GM21528 (cell line): ENCODE measurements at regions not wholly inside any gene's neighbourhood (a gene's known extent, or its start where the extent isn't known, plus 50 kb on each side); places are given as distances from the start of the nearest gene placed in this dataset.
"Not testable (repeated sequence)": the region's sequence is repeated elsewhere in the genome, so short reads cannot be mapped to it uniquely, and the experiment has no call there.

Source experiments
- ATAC-seq: cut with Tn5 transposase; IDR thresholded peaks from one replicate; pipeline ENCODE4 v1.9.1; 2021; ENCODE audit warnings: mild to moderate bottlenecking, moderate library complexity; ENCODE audit not compliant: unreplicated experiment, low FRiP score

DNA sequence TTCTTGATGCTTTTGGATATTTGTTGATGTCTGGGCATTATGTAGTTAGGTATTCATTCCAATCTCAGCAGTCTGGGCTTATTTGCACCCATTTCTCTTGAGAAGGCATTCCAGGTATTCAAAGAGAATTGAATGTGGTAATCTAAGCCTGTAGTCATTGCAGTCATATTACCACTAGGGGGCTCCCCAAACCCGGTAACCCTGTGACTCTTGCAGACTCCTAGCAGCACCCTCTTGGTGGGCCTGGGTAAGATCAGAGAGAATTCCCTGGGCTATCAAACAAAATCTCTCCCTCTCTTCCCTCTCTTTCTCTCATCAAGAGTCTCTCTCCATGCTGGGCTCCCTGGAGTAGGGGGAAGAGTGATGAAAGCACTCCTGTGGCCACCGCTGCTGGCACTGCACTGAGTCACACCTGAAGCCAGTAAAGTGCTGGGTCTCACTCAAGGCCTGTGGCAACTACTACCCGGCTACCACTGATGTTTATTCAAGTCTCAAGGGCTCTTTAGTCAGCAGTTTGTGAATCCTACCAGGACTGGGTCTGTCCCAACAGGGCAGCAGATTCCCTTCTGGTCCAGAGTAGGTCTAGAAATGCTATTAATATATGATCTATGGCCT lies 187.7 kb upstream of the NUDT10 start:
- no peak for ATAC-seq

DNA sequence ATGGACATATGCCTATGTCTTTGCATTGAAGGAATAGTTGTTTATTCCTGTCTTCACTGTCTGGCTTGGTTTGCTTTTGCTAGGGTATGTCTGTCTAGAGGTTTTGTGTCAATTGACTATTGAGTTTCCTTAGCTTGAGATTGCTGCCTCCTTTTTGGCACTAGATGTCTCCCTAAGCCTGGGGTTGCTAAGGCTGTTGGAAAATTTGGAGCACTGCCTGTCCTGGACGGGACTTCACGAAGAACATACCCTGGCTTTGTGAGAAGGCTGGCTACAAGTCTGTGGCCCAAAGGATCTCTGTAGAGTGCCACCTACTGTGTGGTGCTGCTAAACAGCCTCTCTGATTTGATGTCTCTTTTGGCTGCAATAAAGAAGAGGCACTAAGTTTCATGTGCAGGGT lies 183.8 kb upstream of the NUDT10 start:
- ATAC-seq: no peak

DNA sequence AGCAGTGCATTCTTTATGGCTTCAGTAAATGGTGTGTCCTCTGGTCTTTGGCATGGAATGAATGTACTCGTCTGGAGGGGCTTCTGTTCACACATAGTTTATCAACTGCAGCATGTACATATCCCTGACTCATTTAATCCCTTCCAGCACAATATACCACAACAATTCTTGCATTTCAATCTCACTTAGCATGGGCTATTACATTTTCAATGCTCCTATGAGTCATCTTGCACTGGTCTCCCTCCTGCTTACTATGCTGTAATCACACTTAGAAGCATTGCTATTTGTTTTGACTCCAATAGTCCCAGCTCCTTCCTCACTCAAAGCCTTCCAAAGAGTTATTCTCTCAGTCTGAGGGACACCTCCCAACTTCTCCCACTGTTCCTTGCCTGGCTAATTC lies 180.9 kb upstream of the NUDT10 start:
- ATAC-seq: no peak

DNA sequence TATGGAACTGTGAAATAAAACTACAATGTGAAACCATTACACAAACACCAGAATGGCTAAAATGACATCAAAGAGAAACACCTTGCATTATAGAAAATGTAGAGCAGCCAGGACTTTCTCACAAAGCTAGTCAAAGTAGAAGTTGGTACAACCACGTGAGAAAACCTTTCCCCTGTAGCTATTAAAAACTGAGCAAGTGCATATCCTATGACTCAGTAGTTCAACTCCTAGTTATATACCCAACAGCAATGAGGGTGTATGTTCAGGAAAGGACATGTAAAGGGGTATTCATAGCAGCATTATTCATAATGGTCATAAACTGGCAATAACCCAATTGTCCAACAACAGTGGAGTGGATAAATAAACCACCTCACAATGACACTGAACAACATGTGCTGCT lies 177.5 kb upstream of the NUDT10 start:
- no peak for ATAC-seq

DNA sequence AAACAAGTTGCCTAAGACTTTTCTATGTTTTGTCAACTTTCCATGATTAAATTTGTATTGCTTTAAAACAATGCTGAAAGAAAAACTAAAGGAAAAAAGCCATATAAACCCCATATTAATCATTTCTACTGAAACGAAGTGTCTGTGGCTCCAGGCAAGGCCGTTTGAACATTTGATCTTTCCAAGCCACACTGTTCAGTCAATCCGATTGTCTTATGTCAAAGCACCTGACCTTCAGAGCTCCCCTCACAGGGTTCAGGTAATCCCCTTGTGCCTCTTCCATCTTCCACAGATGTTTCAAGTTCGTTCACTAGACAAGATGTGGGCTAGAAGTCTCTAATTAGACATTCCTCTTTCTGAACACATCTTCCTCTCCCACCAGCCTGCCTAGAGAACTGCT lies 177.1 kb upstream of the NUDT10 start:
- ATAC-seq: no peak

DNA sequence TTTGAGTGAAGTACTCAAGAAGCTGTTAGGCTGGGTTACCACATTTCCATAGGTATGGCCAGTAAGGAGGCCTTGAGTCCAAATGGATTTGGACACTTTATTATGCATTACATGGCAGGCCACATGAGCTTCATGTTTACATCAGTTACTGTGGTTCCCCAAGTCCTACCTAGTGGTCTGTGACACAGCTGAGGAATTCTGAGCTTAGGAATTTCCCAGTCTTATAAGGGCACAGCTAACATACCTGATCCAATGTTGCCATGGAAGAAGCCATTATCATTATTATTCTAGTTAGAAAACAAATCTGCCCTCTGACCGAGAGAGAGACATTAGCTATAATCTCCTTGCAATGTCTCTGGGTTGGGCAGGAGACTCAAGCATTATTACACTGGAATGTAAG lies 174.4 kb upstream of the NUDT10 start:
- ATAC-seq: no peak

DNA sequence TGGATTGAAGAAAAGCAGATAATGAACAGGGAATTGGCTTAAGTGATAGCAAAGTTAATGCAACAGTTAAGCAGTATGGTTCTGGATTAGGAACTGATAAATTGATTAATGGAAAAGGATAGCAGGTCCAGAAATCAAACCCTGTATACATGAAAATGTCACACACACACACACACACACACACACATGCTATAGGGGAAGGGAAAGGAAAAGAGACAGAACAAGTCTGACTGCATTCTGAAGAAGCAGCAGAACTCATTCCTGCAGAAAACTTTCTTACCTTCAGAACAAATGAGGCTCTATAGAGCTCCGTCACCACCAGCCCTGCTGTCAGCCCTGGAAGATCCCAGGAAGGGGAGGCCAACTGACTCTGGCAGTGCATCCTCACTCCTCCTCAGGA lies 173.2 kb upstream of the NUDT10 start:
- ATAC-seq: not testable (repeated sequence)

DNA sequence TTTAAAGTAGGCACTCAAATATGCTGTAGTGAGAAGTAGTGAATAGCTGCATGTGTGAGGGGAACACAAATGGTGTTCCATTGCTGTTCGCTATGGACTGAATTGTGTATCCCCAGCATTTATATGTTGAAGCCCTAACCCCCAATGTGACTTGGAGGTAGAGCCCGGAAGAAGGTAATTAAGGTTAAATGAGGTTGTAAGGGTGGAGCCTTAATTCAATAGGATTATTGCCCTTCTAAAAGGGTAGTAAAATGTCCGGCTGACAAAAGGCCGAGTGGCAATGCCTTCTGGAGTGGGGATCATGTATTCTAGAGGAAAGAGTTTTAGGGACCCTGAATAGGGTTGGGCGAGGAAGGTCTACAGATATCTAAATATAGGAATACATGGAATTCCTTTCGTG lies 168.9 kb upstream of the NUDT10 start:
- ATAC-seq: no peak

DNA sequence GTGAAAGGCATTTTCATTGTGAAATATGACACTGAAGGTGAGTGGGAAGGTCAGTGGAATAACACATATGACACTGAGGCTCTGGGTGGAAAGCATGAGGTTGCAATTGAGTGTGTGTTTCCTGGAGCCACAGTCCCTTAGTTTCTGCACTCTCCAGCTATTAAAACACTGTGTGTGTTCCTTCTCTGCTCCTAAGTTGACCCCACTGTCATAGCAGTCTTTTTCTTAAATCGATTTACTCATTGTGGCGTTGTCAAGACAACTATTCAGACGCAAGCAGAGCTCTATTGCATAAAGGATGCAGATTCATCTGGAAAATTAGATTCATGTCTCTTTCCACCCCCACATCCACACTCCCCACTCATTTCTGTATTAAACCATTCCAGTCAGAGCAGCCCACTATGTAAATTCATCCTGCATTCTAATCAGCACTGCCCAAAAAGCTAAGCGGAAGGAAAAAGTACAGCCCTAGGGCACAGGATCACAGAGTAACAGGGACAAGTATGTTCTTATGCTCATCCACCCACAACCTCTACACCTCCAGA lies 154.2 kb upstream of the NUDT10 start:
- not testable (repeated sequence) for ATAC-seq

DNA sequence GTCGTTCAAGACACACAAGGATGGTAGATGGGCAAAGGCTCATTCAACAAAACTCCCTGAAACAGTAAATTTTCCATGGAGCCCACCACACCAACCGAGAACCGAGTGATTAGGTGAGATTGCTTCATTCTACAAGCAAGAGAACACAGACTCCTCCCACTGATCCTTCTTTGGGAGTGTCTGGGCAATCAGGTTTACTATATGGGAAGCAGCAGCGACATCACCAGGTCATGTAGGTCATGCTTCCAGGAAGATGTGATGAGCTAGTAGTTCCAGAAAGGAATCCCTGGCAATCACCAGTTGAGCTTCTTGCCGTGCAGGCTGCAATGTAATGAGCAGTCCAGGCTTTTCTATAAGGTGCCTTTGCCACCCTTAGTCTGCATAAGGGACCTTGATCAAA lies 152.8 kb upstream of the NUDT10 start:
- not testable (repeated sequence) for ATAC-seq

DNA sequence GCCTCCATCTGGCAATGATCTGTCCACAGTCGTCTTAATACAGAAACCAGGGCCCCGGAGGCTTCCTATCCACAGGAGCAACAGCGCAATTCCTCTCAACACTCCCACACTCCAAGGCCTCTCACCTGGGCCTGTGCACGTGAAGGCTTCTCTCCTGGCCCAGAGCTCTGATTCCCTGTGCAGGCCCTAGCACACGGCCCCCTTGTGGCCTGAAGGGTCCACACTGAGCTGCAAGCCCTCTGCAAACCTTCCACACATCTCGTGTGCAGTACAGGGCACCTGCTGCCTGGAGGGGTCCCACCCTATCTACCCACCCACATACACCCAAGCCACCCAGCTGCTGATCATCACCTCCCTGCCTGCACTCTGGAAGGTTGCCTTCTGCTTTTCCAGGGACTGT lies 150.1 kb upstream of the NUDT10 start:
- ATAC-seq: no peak

DNA sequence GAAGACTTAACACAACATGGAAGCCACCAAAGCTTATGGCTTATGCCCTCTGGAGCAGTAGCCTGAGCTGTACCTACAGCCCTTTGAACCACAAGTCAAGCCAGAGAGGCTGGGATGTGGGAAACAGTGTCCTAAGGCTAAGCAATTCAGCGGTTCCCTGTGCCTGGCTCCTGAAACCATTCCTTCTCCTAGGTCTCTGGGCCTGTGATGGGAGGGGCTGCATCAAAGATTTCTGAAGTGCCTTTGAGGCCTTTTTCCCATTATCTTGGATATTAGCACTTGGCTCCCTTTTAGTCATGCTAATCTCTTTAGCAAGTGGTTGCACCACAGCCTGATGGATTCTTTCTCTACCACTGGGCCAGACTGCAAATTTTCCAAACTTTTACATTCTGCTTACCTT lies 140.5 kb upstream of the NUDT10 start:
- no peak for ATAC-seq

DNA sequence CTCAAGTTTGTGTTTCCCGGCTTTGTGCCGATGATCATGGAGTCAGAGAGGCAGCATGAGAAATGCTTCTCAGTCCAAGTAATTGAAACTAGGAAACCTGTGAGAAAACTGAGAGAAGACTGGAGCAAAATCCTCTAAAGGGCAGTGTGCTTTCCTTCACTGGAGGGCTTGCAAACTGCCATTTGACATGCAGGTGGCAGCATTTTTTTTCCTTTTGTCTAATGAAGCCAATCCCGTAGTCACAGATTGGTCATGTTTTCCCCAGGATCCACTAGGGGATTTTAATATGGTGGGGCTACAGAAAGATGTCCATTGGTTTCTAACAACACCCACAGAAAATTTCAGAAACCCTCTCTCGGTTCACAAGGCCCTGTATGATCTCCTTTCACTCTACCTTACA lies 117.4 kb upstream of the NUDT10 start:
- no peak for ATAC-seq

DNA sequence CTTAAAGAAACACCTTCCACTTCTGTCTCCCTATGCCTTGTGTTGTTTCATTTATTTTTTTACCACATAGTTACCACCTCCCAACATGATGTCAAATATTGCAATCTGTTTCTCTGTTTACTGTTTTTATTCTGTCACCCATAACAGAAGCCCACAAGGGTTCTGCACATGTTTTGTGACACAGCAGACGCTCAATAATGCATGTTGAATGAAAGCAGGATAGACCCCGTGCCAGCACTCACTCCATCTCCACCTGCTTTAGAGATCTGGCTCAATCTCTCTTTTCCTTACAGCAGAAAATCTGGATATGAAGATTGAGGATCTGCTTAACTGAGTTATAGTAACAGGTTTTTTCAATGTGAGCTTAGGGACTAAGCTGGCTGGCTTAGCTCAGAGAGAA lies 116.8 kb upstream of the NUDT10 start:
- no peak for ATAC-seq

DNA sequence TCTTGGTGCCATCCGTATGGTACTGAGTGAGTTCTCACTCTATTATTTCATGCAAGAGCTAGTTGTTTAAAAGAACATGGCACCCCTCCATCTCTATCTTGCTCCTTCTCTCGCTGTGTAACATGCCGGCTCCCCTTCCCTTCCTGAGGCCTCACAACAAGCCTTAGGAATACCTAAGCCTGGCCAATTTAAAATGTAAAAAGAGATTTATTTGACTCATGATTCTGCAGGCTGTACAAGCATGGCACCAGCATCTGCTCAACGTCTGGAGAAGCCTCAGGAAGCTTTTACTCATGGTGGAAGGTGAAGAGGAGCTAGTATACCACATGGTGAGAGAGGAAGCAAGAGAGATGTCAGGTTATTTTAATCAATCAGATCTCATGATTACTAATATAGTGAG lies 90.4 kb upstream of the NUDT10 start:
- ATAC-seq: no peak

DNA sequence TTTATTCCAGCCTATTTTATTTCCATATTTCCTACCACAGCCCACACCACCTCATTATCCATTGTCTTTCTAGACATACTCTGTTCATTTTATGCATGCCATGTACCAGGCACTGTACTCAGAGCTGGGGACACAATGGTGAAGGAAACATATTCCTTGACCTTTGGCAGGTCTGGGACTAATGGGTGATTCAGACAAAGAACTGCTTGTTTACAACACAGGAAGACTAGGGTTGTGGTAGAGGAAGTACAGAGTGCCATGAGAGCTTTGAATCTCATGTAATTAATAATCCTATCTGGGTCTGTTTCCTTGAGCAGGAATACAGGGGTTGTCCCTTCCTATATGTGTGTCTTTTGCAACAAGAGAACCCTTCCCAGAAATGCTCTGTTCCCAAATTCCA lies 75.1 kb upstream of the NUDT10 start:
- ATAC-seq: no peak

DNA sequence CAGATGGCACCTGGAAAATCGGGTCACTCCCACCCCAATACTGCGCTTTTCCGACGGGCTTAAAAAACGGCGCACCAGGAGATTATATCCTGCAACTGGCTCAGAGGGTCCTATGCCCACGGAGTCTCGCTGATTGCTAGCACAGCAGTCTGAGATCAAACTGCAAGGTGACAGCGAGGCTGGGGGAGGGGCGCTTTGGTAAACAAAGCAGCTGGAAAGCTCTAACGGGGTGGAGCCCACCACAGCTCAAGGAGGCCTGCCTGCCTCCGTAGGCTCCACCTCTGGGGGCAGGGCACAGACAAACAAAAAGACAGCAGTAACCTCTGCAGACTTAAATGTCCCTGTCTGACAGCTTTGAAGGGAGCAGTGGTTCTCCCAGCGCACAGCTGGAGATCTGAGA lies 70.4 kb upstream of the NUDT10 start:
- ATAC-seq: not testable (repeated sequence)

DNA sequence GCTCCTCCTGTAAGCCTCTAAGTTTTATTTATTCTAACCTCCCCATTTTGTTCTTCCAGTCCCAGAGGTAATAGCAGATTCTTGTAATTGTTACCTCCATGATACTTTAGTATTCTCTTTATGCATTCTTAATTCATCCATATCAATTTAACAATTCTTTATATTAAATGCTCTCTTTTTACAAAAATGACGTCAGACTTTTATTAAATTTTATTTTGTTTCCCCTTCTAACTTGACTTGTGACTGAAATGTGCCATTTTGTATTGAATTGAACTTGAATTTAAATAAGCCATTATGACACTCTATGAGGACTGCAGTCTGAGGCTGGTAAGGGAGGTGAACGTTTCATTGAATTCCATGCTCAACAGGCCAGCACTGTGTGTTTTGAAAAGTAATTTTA lies 60.0 kb upstream of the NUDT10 start:
- no peak for ATAC-seq

DNA sequence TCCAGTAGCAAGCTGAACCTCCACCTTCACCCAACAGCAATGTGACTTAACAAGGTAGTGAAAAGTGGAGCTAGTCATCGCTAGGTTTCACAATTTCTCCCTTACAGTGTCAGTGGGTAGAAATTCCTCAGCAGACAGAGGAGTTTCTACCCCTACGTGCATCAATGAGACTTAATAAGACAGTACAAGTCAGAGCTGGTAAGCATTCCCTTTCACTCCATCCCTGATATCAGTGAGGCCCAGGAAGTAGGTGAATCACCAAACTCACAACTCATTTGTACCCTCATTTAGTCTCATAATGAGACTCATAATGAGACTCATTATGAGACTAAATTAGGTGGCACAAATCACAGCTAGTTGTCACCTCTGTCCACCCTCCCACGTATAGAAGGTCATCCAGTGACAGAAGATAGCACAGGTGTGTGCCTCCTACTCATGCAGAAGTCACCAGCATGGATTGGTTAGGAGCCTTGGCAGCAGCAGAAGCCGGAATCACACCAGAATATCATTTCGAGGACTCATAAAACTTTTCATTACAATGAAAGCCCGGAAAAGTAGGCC lies 50.8 kb upstream of the NUDT10 start:
- ATAC-seq: no peak
